GM12878 (cell line): ENCODE measurements at regions not wholly inside any gene's neighbourhood (a gene's known extent, or its start where the extent isn't known, plus 50 kb on each side); places are given as distances from the start of the nearest gene placed in this dataset.

Source experiments
- ATAC-seq: fragments of 200-7000 bp; cut with Tn5 transposase; 3 replicates; pipeline ENCODE4 v1.9.1; 2020; ENCODE audit warnings: mild to moderate bottlenecking, moderate library complexity
- BruUV-seq: library from RNA; stranded (reverse); fragments of 400-500 nt; replicated peaks from 2 replicates; lab custom pipeline; 2021; lab: Mats Ljungman, UMichigan
- CTCF ChIA-PET: fragments of 300-600 bp; sonication (Branson Sonifier 250); formaldehyde crosslinking; extraction: SDS; loops from one replicate; lab custom pipeline; 2021; ENCODE audit warnings: inconsistent platforms; lab: Yijun Ruan, JAX
- POLR2A ChIA-PET: fragments of 350-600 bp; formaldehyde crosslinking; extraction: SDS; loops from one replicate; lab custom pipeline; 2021; ENCODE audit warnings: inconsistent platforms; lab: Charles Lee
- RAD21 ChIA-PET: fragments of 300-600 bp; sonication (Branson Sonifier 250); formaldehyde crosslinking; loops from one replicate; lab custom pipeline; 2023; ENCODE audit warnings: antibody characterized with exemption; ENCODE audit not compliant: unreplicated experiment; lab: Charles Lee
- SMC1A ChIA-PET: fragments of 300-600 bp; sonication (Branson Sonifier 250); formaldehyde crosslinking; loops from one replicate; lab custom pipeline; 2023; ENCODE audit not compliant: unreplicated experiment, uncharacterized antibody; lab: Charles Lee
- DNase-seq: peaks from one replicate; pipeline ENCODE4 v3.0.0-alpha.2; 2011; ENCODE audit warnings: low read depth, low spot score
- FAIRE-seq: peaks from 3 replicates; lab custom pipeline; 2011; peaks lifted over from hg19 to GRCh38; lab: Jason Lieb, UNC
- H2AFZ ChIP-seq: 2 replicates; pipeline ENCODE4 v1.6.0; 2011; ENCODE audit warnings: low read depth, low read length, control low read depth; ENCODE audit not compliant: control insufficient read depth
- H3K27ac ChIP-seq: 2 replicates; pipeline ENCODE4 v1.5.1; 2011; ENCODE audit warnings: control low read depth; ENCODE audit not compliant: control insufficient read depth, insufficient read depth
- H3K27me3 ChIP-seq, 2 experiments: replicated peaks in 1 of 2; 2 replicates each; pipeline versions ENCODE4 v1.6.0 to v1.6.1; 2011; ENCODE audit warnings: low read length in 1 of 2; ENCODE audit not compliant: control insufficient read depth in 2 of 2, insufficient read depth in 2 of 2
- H3K36me3 ChIP-seq, 2 experiments: 2 replicates each; pipeline ENCODE4 v1.5.1; 2011; ENCODE audit warnings: low read length in 1 of 2; ENCODE audit not compliant: control insufficient read depth in 2 of 2, insufficient read depth in 2 of 2
- H3K4me1 ChIP-seq: 2 replicates; pipeline ENCODE4 v1.6.1; 2011; ENCODE audit warnings: mild to moderate bottlenecking, low read length, moderate library complexity, mixed read lengths; ENCODE audit not compliant: control insufficient read depth, insufficient read depth
- H3K4me2 ChIP-seq: 2 replicates; pipeline ENCODE4 v1.6.0; 2011; ENCODE audit warnings: control low read depth; ENCODE audit not compliant: control insufficient read depth, insufficient read depth
- H3K4me3 ChIP-seq: fragments of 200-600 bp; sonication (generic); 2 replicates; pipeline ENCODE4 v1.5.1; 2016
- H3K79me2 ChIP-seq: 2 replicates; pipeline ENCODE4 v1.6.0; 2011; ENCODE audit warnings: low read length; ENCODE audit not compliant: control insufficient read depth, insufficient read depth
- H3K9ac ChIP-seq: 2 replicates; pipeline ENCODE4 v1.8.0; 2011; ENCODE audit warnings: low read length, control low read depth, mixed read lengths; ENCODE audit not compliant: control insufficient read depth, insufficient read depth
- H3K9me3 ChIP-seq: replicated peaks from 3 replicates; pipeline ENCODE4 v1.5.1; 2011; ENCODE audit warnings: mild to moderate bottlenecking, low read length; ENCODE audit not compliant: control insufficient read depth, insufficient read depth
- H4K20me1 ChIP-seq: 2 replicates; pipeline ENCODE4 v1.6.0; 2011; ENCODE audit not compliant: control insufficient read depth, insufficient read depth
- CBX3 ChIP-seq: fragments of 200-600 bp; sonication (generic); IDR thresholded peaks from 2 replicates; pipeline ENCODE4 v1.6.1; 2016; ENCODE audit warnings: low read depth, borderline replicate concordance
- CHD4 ChIP-seq: fragments of 200-600 bp; sonication (generic); IDR thresholded peaks from 2 replicates; pipeline ENCODE4 v1.6.1; 2016; ENCODE audit warnings: mild to moderate bottlenecking
- JUNB ChIP-seq: IDR thresholded peaks from 2 replicates; pipeline ENCODE4 v1.6.1; 2016; ENCODE audit warnings: antibody characterized with exemption, mild to moderate bottlenecking
- MXI1 ChIP-seq: fragments of 150-350 bp; IDR thresholded peaks from 2 replicates; pipeline ENCODE4 v1.6.1; 2011; ENCODE audit warnings: low read depth, mild to moderate bottlenecking, inconsistent platforms, low read length, improper control_type of control experiment
- NFIC ChIP-seq: IDR thresholded peaks from 2 replicates; pipeline ENCODE4 v1.6.1; 2012; ENCODE audit warnings: low read depth, mild to moderate bottlenecking, inconsistent platforms, low read length, moderate library complexity
- NFYA ChIP-seq: IDR thresholded peaks from 2 replicates; pipeline ENCODE4 v1.6.1; 2011; ENCODE audit warnings: low read depth, mild to moderate bottlenecking, low read length, improper control_type of control experiment, borderline replicate concordance
- NFYB ChIP-seq: IDR thresholded peaks from 2 replicates; pipeline ENCODE4 v1.6.1; 2011; ENCODE audit warnings: low read depth, mild to moderate bottlenecking, low read length, improper control_type of control experiment, moderate library complexity; ENCODE audit not compliant: insufficient read depth
- RUNX3 ChIP-seq: IDR thresholded peaks from 2 replicates; pipeline ENCODE4 v1.6.1; 2012; ENCODE audit warnings: low read length, inconsistent platforms
- SRF ChIP-seq, 2 experiments: IDR thresholded peaks; 2 replicates each; pipeline ENCODE4 v1.6.1; 2011; ENCODE audit warnings: low read depth in 2 of 2, low read length in 2 of 2, mild to moderate bottlenecking in 1 of 2, moderate library complexity in 1 of 2
- STAT1 ChIP-seq: fragments of 450-650 bp; conservative IDR thresholded peaks from 2 replicates; pipeline ENCODE4 v1.6.1; 2014; ENCODE audit warnings: antibody characterized with exemption, mild to moderate bottlenecking
- WRNIP1 ChIP-seq: IDR thresholded peaks from 2 replicates; pipeline ENCODE4 v1.6.1; 2011; ENCODE audit warnings: low read depth, low read length, improper control_type of control experiment, borderline replicate concordance
- WGBS: methylation state at CpG from one replicate; pipeline ENCODE4 v1.1.6; 2016; ENCODE audit warnings: low lambda C conversion rate; ENCODE audit not compliant: insufficient replicate concordance, insufficient coverage; ENCODE audit errors: missing lambda C conversion rate; 5-methylcytosine and 5-hydroxymethylcytosine counted together
- in situ Hi-C: fragments of 300-500 bp; cut with MboI; formaldehyde crosslinking; loops from 9 replicates; pipeline ENCODE4 v1.14.3; 2018; ENCODE audit warnings: mixed read lengths
- intact Hi-C: fragments of 100-400 bp; cut with micrococcal nuclease; formaldehyde crosslinking; loops from one replicate; pipeline ENCODE4 v1.14.2; 2022; ENCODE audit not compliant: unreplicated experiment
- TF ChIP-seq, protein P1 (sequence below): IDR thresholded peaks from 2 replicates; pipeline ENCODE4 v1.6.1; 2011; ENCODE audit warnings: borderline replicate concordance, low read depth, mild to moderate bottlenecking, moderate library complexity, mixed read lengths, low read length; ENCODE audit not compliant: insufficient read depth; ENCODE audit errors: extremely low read length
- TF ChIP-seq, protein P2 (sequence below): IDR thresholded peaks from 2 replicates; pipeline ENCODE4 v1.6.1; 2012; ENCODE audit warnings: improper control_type of control experiment, low read depth, low read length; ENCODE audit not compliant: insufficient replicate concordance

DNA sequence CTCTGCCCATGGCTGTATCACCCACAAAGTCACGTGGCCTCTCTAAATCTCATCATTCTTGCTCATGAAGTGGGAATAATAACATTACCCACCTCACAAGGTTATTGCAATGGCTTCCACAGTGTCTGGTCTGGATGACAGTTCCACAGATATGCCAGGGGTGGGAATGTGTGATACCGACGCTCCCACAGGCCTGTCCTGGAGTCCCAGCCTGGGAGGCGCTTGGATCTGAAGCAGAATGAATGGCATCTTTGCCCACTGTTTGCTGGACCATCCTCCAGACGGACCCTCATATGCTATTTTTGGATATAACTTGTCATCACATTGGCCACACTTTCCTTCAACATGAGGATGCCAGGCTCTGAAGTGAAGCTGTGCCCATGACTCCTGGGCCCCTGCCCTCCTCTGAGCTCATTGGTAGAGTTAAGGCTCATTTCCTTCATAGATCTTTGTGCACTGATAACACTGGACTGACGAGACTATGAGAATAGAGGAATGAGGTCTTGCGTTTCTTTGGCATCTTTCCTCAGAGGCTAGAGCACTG, 279.8 kb upstream of the ZNF32 start:
- no peaks in the 10 kb centered on the region for H3K36me3 ChIP-seq
- RAD21 ChIA-PET = no interaction called here
- H3K27ac ChIP-seq = no peak overlapping the region
- H3K79me2 ChIP-seq = no peaks in the 10 kb centered on the region
- no peaks in the 10 kb centered on the region; the same call in 2 of the 3 replicates for H3K9me3 ChIP-seq
- no peaks in the 10 kb centered on the region; a peak in 1 of 4 replicates for H3K27me3 ChIP-seq
- H3K4me2 ChIP-seq = no peak overlapping the region
- H4K20me1 ChIP-seq = no peaks in the 10 kb centered on the region
- DNase-seq = no peak
- no peak overlapping the region for H3K4me3 ChIP-seq
- POLR2A ChIA-PET = no interaction called here
- H3K9ac ChIP-seq = no peak overlapping the region
- no peak for FAIRE-seq
- intact Hi-C loops = no loop called here
- SMC1A ChIA-PET = interaction anchor here (0.5 to 2.0 kb wide), 5 partner anchors 11 to 182 kb away, joined by 3 to 4 read pairs (median 4); no protein-coding TSS in a partner anchor
- CTCF ChIA-PET = no interaction called here
- 45% methylated on average over 7 of the region's 7 CpGs for WGBS
- no peaks in the 10 kb centered on the region for H3K4me1 ChIP-seq
- BruUV-seq = no TSS peak
- H2AFZ ChIP-seq = no peak overlapping the region
- TF ChIP-seq CHD4 = no peak
- TF ChIP-seq, protein P1, sequence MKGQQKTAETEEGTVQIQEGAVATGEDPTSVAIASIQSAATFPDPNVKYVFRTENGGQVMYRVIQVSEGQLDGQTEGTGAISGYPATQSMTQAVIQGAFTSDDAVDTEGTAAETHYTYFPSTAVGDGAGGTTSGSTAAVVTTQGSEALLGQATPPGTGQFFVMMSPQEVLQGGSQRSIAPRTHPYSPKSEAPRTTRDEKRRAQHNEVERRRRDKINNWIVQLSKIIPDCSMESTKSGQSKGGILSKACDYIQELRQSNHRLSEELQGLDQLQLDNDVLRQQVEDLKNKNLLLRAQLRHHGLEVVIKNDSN = no peak
- no peak for TF ChIP-seq MXI1
- TF ChIP-seq STAT1 = no peak
- no peak for TF ChIP-seq NFYA
- no peak for TF ChIP-seq JUNB
- TF ChIP-seq, protein P2, sequence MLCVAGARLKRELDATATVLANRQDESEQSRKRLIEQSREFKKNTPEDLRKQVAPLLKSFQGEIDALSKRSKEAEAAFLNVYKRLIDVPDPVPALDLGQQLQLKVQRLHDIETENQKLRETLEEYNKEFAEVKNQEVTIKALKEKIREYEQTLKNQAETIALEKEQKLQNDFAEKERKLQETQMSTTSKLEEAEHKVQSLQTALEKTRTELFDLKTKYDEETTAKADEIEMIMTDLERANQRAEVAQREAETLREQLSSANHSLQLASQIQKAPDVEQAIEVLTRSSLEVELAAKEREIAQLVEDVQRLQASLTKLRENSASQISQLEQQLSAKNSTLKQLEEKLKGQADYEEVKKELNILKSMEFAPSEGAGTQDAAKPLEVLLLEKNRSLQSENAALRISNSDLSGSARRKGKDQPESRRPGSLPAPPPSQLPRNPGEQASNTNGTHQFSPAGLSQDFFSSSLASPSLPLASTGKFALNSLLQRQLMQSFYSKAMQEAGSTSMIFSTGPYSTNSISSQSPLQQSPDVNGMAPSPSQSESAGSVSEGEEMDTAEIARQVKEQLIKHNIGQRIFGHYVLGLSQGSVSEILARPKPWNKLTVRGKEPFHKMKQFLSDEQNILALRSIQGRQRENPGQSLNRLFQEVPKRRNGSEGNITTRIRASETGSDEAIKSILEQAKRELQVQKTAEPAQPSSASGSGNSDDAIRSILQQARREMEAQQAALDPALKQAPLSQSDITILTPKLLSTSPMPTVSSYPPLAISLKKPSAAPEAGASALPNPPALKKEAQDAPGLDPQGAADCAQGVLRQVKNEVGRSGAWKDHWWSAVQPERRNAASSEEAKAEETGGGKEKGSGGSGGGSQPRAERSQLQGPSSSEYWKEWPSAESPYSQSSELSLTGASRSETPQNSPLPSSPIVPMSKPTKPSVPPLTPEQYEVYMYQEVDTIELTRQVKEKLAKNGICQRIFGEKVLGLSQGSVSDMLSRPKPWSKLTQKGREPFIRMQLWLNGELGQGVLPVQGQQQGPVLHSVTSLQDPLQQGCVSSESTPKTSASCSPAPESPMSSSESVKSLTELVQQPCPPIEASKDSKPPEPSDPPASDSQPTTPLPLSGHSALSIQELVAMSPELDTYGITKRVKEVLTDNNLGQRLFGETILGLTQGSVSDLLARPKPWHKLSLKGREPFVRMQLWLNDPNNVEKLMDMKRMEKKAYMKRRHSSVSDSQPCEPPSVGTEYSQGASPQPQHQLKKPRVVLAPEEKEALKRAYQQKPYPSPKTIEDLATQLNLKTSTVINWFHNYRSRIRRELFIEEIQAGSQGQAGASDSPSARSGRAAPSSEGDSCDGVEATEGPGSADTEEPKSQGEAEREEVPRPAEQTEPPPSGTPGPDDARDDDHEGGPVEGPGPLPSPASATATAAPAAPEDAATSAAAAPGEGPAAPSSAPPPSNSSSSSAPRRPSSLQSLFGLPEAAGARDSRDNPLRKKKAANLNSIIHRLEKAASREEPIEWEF = no peak
- no peak for TF ChIP-seq RUNX3
- no peak for TF ChIP-seq SRF (IDR thresholded peaks at IDR 0.05; ENCODE audit: low read depth in 2 of 2, low read length in 2 of 2)
- TF ChIP-seq CBX3 = no peak
- TF ChIP-seq NFIC = no peak
- no peak for TF ChIP-seq WRNIP1
- TF ChIP-seq NFYB = no peak
- TF ChIP-seq, all 136 proteins: peak for 0
- ATAC-seq = no peak
- in situ Hi-C loops = no loop called here
